ENCODE measurements at regions not wholly inside any gene's neighbourhood (a gene's known extent, or its start where the extent isn't known, plus 50 kb on each side); places are given as distances from the start of the nearest gene placed in this dataset.

DNA sequence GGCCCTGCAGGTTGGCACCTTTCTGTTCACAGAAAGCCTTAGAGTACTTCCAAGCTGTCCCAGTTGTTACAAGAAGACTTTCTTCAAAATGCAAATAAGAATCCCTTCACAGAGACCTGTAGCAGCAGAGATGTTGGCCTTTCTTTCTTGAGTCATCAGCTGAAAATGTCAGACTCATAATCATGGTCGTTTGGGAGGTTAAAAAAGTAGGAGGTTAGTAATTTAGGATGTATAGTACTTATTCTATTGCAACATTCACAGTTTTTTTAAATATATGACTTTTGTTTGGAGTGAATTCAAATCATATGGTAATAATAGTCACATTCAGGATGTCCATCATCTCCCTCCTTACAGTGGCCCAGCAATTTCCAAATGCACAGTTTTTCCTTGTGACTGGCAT lies 223.9 kb upstream of the GLI3 start:
- Histone ChIP-seq H3K4me3 (ENCODE audit: low read length) (no peak overlapping the region), H3F3A (ENCODE audit: insufficient read depth, low read length, poor library complexity, severe bottlenecking) (no peaks in the 10 kb centered on the region), H3K4me2 (ENCODE audit: low read length) (no peak overlapping the region), H3K27me3 (ENCODE audit: insufficient read depth, low read depth, low read length) (no peaks in the 10 kb centered on the region), H3K36me3 (ENCODE audit: insufficient read depth, low read length) (no peaks in the 10 kb centered on the region), H3K27ac (ENCODE audit: low read length) (no peak overlapping the region), H3K9me3 (ENCODE audit: low read length) (no peaks in the 10 kb centered on the region), H3K79me2 (replicated peaks; ENCODE audit: insufficient read depth, low read length) (no peaks in the 10 kb centered on the region), H4K20me1 (ENCODE audit: insufficient read depth) (no peaks in the 10 kb centered on the region), H3K9me2 (ENCODE audit: insufficient read depth, low read length) (no peaks in the 10 kb centered on the region), H2AFZ (ENCODE audit: low read depth, low read length) (no peak overlapping the region), H3K9ac (ENCODE audit: low read length) (no peak overlapping the region)
- TF ChIP-seq SMC3 (conservative IDR thresholded peaks at IDR 0.05; ENCODE audit: poor library complexity): no peak
- no peak for TF ChIP-seq EZH2 (IDR thresholded peaks at IDR 0.05; ENCODE audit: borderline replicate concordance, insufficient read depth, low read length, poor library complexity, severe bottlenecking)

DNA sequence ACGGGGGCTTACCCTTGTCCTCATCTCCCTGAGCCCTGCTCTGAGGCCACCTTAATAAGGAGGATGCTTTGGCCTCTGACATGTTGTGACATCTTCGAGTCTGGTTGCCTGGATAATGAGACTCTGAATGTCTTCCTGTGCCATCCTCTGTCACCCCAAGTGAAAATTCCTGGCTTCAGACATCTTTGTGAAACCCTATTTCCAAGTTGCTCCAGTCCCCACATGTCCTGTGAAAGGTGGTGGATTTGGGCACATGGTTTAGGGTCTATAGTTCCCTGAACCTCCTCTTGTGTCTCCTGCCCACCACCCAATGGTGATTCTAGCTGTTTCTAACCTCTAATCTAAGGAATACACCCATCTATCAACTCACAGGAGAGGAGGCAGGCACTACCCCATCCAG lies 223.1 kb upstream of the GLI3 start:
- TF ChIP-seq MXI1 (conservative IDR thresholded peaks at IDR 0.05; ENCODE audit: poor library complexity, severe bottlenecking): no peak
- H3K79me2 ChIP-seq (replicated peaks; ENCODE audit: insufficient read depth, low read length): no peaks in the 10 kb centered on the region
- H3K4me2 ChIP-seq (ENCODE audit: low read length): no peak overlapping the region

DNA sequence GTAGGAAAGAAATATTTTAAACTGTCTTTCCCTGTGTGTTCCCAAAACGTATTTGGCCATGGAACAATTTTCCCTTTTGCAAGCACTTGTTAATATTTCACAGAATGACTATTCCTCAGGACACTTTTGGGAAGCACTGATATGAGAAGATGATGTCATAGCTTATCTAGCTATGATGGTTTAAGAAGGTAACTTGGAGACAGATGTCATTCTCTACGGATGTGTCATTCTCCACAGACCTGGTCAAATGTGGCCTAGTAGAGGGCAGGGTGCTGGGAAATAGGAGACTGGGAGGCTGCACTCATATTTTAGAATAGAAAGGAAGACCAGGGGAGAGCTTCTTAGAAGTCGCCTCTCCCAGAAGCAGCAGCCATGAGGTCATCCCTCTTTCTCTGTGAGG lies 220.7 kb upstream of the GLI3 start:
- Histone ChIP-seq H3K4me2 (ENCODE audit: low read length) (no peak overlapping the region), H3K9ac (ENCODE audit: low read length) (no peak overlapping the region), H3K79me2 (replicated peaks; ENCODE audit: insufficient read depth, low read length) (no peaks in the 10 kb centered on the region), H3K27me3 (ENCODE audit: insufficient read depth, low read depth, low read length) (no peaks in the 10 kb centered on the region), H2AFZ (ENCODE audit: low read depth, low read length) (no peak overlapping the region), H3F3A (ENCODE audit: insufficient read depth, low read length, poor library complexity, severe bottlenecking) (no peaks in the 10 kb centered on the region), H3K36me3 (ENCODE audit: insufficient read depth, low read length) (no peaks in the 10 kb centered on the region), H3K9me3 (ENCODE audit: low read length) (no peaks in the 10 kb centered on the region), H4K20me1 (ENCODE audit: insufficient read depth) (no peaks in the 10 kb centered on the region), H3K9me2 (ENCODE audit: insufficient read depth, low read length) (no peaks in the 10 kb centered on the region), H3K4me3 (ENCODE audit: low read length) (no peak overlapping the region), H3K27ac (ENCODE audit: low read length) (no peak overlapping the region)
- no peak for TF ChIP-seq EP300 (conservative IDR thresholded peaks at IDR 0.05; ENCODE audit: poor library complexity, severe bottlenecking)
- TF ChIP-seq TAF1 (IDR thresholded peaks at IDR 0.05; ENCODE audit: low read depth): no peak
- no peak for TF ChIP-seq POLR2AphosphoS5 (IDR thresholded peaks at IDR 0.05)

More for the DNA sequence above, 223.1 kb upstream of the GLI3 start:
- Histone ChIP-seq H3K27me3 (ENCODE audit: insufficient read depth, low read depth, low read length) (no peaks in the 10 kb centered on the region), H3K36me3 (ENCODE audit: insufficient read depth, low read length) (no peaks in the 10 kb centered on the region), H3K9me2 (ENCODE audit: insufficient read depth, low read length) (no peaks in the 10 kb centered on the region), H3K9ac (ENCODE audit: low read length) (no peak overlapping the region), H4K20me1 (ENCODE audit: insufficient read depth) (no peaks in the 10 kb centered on the region), H3K9me3 (ENCODE audit: low read length) (no peaks in the 10 kb centered on the region), H3F3A (ENCODE audit: insufficient read depth, low read length, poor library complexity, severe bottlenecking) (no peaks in the 10 kb centered on the region), H2AFZ (ENCODE audit: low read depth, low read length) (no peak overlapping the region), H3K4me3 (ENCODE audit: low read length) (no peak overlapping the region), H3K27ac (ENCODE audit: low read length) (no peak overlapping the region)

DNA sequence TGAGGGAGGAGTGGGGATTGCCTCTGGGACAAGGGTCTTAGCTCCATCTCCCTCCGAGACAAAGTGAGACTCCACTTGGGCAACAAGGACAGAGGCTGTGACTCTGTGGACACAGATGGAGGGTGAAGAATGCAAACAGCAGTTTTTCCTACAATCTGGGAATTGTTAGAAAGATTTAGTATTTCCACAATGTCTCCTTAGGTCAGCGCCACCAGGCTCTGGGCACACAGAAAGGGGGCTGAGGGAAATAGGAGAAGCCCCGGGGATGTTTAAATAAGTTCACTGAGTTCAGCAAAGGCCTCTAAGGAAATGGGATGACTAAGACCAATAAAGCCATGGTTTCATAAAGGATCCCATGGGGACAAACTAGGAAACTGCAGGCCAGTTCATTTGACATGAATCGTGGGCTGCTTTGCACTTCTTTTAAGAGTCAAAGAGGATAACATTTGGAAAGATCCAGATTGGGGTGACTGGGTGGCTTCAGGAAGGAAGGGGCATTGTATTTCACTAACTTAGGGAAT lies 219.8 kb upstream of the GLI3 start:
- H3K36me3 ChIP-seq (ENCODE audit: insufficient read depth, low read length): no peaks in the 10 kb centered on the region
- no peak overlapping the region for H2AFZ ChIP-seq (ENCODE audit: low read depth, low read length)
- no peaks in the 10 kb centered on the region for H3K79me2 ChIP-seq (replicated peaks; ENCODE audit: insufficient read depth, low read length)
- no peak overlapping the region for H3K4me2 ChIP-seq (ENCODE audit: low read length)
- H3K9me2 ChIP-seq (ENCODE audit: insufficient read depth, low read length): no peaks in the 10 kb centered on the region
- no peaks in the 10 kb centered on the region for H3K27me3 ChIP-seq (ENCODE audit: insufficient read depth, low read depth, low read length)
- H3F3A ChIP-seq (ENCODE audit: insufficient read depth, low read length, poor library complexity, severe bottlenecking): no peaks in the 10 kb centered on the region
- H3K9ac ChIP-seq (ENCODE audit: low read length): no peak overlapping the region
- H3K27ac ChIP-seq (ENCODE audit: low read length): no peak overlapping the region
- TF ChIP-seq EP300 (conservative IDR thresholded peaks at IDR 0.05; ENCODE audit: poor library complexity, severe bottlenecking): no peak
- TF ChIP-seq EZH2 (IDR thresholded peaks at IDR 0.05; ENCODE audit: borderline replicate concordance, insufficient read depth, low read length, poor library complexity, severe bottlenecking): no peak
- H4K20me1 ChIP-seq (ENCODE audit: insufficient read depth): no peaks in the 10 kb centered on the region
- H3K4me3 ChIP-seq (ENCODE audit: low read length): no peak overlapping the region
- no peaks in the 10 kb centered on the region for H3K9me3 ChIP-seq (ENCODE audit: low read length)

Measured in neural cell (in vitro differentiated cells).